PC-3 (cell line): ENCODE measurements at regions not wholly inside any gene's neighbourhood (a gene's known extent, or its start where the extent isn't known, plus 50 kb on each side); places are given as distances from the start of the nearest gene placed in this dataset.

Experiments used
- ATAC-seq: fragments of 200-7000 bp; cut with Tn5 transposase; 2 replicates; pipeline ENCODE4 v1.9.1; 2020; ENCODE audit warnings: mild to moderate bottlenecking, moderate library complexity
- BruUV-seq: library from RNA; stranded (reverse); fragments of 400-500 nt; replicated peaks from 2 replicates; lab custom pipeline; 2021; lab: Mats Ljungman, UMichigan
- CTCF ChIA-PET: fragments of 300-600 bp; sonication (Branson Sonifier 250); formaldehyde crosslinking; loops from one replicate; lab custom pipeline; 2022; ENCODE audit warnings: antibody characterized with exemption; lab: Charles Lee
- POLR2A ChIA-PET: fragments of 300-600 bp; sonication (Branson Sonifier 250); formaldehyde crosslinking; loops from one replicate; lab custom pipeline; 2022; ENCODE audit warnings: antibody characterized with exemption; ENCODE audit not compliant: unreplicated experiment; lab: Charles Lee
- DNase-seq: peaks from one replicate; pipeline ENCODE4 v3.0.0-alpha.2; 2015
- H2AFZ ChIP-seq: fragments of 300-600 bp; sonication (generic); 2 replicates; pipeline ENCODE4 v1.6.0; 2016; ENCODE audit warnings: antibody characterized with exemption, low read length
- H3F3A ChIP-seq: fragments of 300-600 bp; sonication (generic); one replicate; pipeline ENCODE4 v1.6.0; 2017; ENCODE audit warnings: antibody characterized with exemption, low read length, control low read depth, mild to moderate bottlenecking; ENCODE audit not compliant: unreplicated experiment
- H3K27ac ChIP-seq: fragments of 300-600 bp; sonication (generic); 2 replicates; pipeline ENCODE4 v1.5.1; 2016; ENCODE audit warnings: mild to moderate bottlenecking, low read length
- H3K27me3 ChIP-seq: fragments of 300-600 bp; sonication (generic); 2 replicates; pipeline ENCODE4 v1.6.1; 2016; ENCODE audit warnings: low read length, mixed read lengths
- H3K36me3 ChIP-seq: fragments of 300-600 bp; sonication (generic); 2 replicates; pipeline ENCODE4 v1.6.1; 2016; ENCODE audit warnings: low read depth, mixed run types, low read length, mixed read lengths
- H3K4me1 ChIP-seq: fragments of 300-600 bp; sonication (generic); 2 replicates; pipeline ENCODE4 v1.5.1; 2016; ENCODE audit warnings: low read length; ENCODE audit not compliant: insufficient read depth
- H3K4me2 ChIP-seq: fragments of 300-600 bp; sonication (generic); 2 replicates; pipeline ENCODE4 v1.6.0; 2016; ENCODE audit warnings: low read length
- H3K4me3 ChIP-seq: fragments of 300-600 bp; sonication (generic); 2 replicates; pipeline ENCODE4 v1.5.1; 2016; ENCODE audit warnings: mild to moderate bottlenecking, low read length, mixed read lengths
- H3K79me2 ChIP-seq: fragments of 300-600 bp; sonication (generic); 2 replicates; pipeline ENCODE4 v1.6.1; 2017; ENCODE audit warnings: low read length, mixed read lengths
- H3K9ac ChIP-seq: fragments of 300-600 bp; sonication (generic); 2 replicates; pipeline ENCODE4 v1.6.0; 2016; ENCODE audit warnings: mild to moderate bottlenecking, low read length
- H3K9me2 ChIP-seq: fragments of 300-600 bp; sonication (generic); replicated peaks from 2 replicates; pipeline ENCODE4 v1.6.1; 2016; ENCODE audit warnings: mixed run types, low read length, mixed read lengths
- H3K9me3 ChIP-seq: fragments of 300-600 bp; sonication (generic); 2 replicates; pipeline ENCODE4 v1.6.1; 2016; ENCODE audit warnings: low read length, mixed read lengths
- H4K20me1 ChIP-seq: fragments of 300-600 bp; sonication (generic); 2 replicates; pipeline ENCODE4 v1.6.1; 2016; ENCODE audit warnings: low read length, mixed read lengths
- EZH2 ChIP-seq: fragments of 300-600 bp; sonication (generic); IDR thresholded peaks from one replicate; pipeline ENCODE4 v1.6.1; 2017; ENCODE audit warnings: antibody characterized with exemption, mild to moderate bottlenecking, low read length; ENCODE audit not compliant: unreplicated experiment
- EZH2phosphoT487 ChIP-seq: fragments of 300-600 bp; sonication (generic); IDR thresholded peaks from 2 replicates; pipeline ENCODE4 v1.6.1; 2018; ENCODE audit warnings: mild to moderate bottlenecking, antibody characterized with exemption, low read length, borderline replicate concordance
- intact Hi-C: fragments of 100-400 bp; cut with micrococcal nuclease; formaldehyde crosslinking; loops from 2 replicates; pipeline ENCODE4 v1.9.0; 2023
- TF ChIP-seq, protein P1 (sequence below): fragments of 300-600 bp; sonication (generic); conservative IDR thresholded peaks from 2 replicates; pipeline ENCODE4 v1.5.1; 2017; ENCODE audit warnings: antibody characterized with exemption, low read depth, mild to moderate bottlenecking, low read length

DNA sequence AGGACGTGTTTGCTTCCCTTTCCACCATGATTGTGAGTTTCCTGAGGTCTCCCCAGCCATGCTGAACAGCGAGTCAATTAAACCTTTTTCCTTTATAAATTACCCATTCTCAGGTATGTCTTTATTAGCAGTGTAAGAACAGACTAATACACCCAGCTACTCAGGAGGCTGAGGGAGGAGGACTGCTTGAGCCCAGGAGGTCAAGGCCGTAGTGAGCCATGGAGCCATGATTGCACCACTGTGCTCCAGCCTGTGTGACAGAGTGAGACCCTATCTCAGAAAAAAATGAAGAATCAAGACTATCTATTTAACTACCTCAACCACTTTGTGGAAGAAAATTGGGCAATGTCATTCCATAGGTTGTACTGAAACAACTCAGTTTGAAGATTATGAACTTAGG, 54.6 kb upstream of the SEC16B start:
- ChIA-PET POLR2A (no interaction called here), CTCF (no interaction called here)
- no peak for DNase-seq
- BruUV-seq, result no TSS peak
- Histone ChIP-seq H2AFZ (no peak overlapping the region), H3K4me3 (no peak overlapping the region), H3K4me2 (no peak overlapping the region), H3K27ac (no peak overlapping the region), H3K9me2 (no peaks in the 10 kb centered on the region), H3K9me3 (no peaks in the 10 kb centered on the region), H4K20me1 (no peaks in the 10 kb centered on the region), H3K79me2 (no peaks in the 10 kb centered on the region), H3K9ac (no peak overlapping the region), H3K4me1 (peaks cover 4% of the 10 kb centered on the region; the same call in 1 of the 2 replicates), H3K27me3 (no peaks in the 10 kb centered on the region), H3K36me3 (no peaks in the 10 kb centered on the region), H3F3A (no peaks in the 10 kb centered on the region)
- intact Hi-C loops, result no loop called here
- ATAC-seq, result no peak
- TF ChIP-seq EZH2phosphoT487 (no peak), EZH2 (no peak)
- TF ChIP-seq, protein P1, sequence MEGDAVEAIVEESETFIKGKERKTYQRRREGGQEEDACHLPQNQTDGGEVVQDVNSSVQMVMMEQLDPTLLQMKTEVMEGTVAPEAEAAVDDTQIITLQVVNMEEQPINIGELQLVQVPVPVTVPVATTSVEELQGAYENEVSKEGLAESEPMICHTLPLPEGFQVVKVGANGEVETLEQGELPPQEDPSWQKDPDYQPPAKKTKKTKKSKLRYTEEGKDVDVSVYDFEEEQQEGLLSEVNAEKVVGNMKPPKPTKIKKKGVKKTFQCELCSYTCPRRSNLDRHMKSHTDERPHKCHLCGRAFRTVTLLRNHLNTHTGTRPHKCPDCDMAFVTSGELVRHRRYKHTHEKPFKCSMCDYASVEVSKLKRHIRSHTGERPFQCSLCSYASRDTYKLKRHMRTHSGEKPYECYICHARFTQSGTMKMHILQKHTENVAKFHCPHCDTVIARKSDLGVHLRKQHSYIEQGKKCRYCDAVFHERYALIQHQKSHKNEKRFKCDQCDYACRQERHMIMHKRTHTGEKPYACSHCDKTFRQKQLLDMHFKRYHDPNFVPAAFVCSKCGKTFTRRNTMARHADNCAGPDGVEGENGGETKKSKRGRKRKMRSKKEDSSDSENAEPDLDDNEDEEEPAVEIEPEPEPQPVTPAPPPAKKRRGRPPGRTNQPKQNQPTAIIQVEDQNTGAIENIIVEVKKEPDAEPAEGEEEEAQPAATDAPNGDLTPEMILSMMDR, result no peak

DNA sequence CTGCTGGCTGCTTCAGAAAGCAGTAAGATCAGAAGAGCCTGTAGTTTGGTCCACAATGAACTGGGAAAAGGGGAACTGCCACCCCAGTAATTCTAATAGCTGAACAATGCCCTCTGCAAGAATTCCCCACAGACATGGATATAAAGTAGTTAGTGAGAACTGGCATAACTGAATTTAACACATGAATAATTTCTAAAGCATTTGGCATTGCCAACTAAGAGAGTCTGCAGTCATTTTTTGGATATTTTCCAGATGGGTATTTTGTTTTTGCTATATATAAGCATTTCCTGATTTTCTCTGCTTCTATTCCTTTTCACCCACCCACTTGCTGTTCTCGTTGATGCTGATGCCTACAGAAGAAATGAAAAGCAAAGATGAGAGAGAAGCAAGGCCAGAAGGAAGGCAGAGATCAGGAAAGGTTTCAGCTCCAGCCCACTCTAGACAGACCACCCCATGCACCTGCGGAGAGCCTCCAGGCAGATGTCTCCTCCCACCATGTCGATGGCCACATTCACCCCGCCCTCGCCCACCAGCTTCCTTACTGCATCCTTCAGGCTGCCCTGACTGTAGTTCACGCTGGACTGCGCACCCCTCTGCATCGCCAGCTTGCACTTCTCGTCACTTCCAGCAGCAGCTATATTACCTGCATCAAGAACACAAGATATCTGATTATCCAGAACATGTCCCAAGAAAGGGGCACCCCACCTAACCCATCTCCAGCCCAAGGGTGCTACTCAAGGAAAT, 55.9 kb upstream of the SEC16B start:
- H3K36me3 ChIP-seq, result no peaks in the 10 kb centered on the region
- no peaks in the 10 kb centered on the region for H3K9me3 ChIP-seq
- no peak overlapping the region for H3K27ac ChIP-seq
- H3K9ac ChIP-seq, result no peak overlapping the region
- no peak overlapping the region for H2AFZ ChIP-seq
- no peak for ATAC-seq
- CTCF ChIA-PET, result no interaction called here
- H3K9me2 ChIP-seq, result no peaks in the 10 kb centered on the region
- no peak for DNase-seq
- POLR2A ChIA-PET, result no interaction called here
- H4K20me1 ChIP-seq, result no peaks in the 10 kb centered on the region
- no TSS peak for BruUV-seq
- peaks cover 4% of the 10 kb centered on the region; the same call in 1 of the 2 replicates for H3K4me1 ChIP-seq
- H3K79me2 ChIP-seq, result no peaks in the 10 kb centered on the region
- no peaks in the 10 kb centered on the region for H3K27me3 ChIP-seq
- H3K4me2 ChIP-seq, result no peak overlapping the region
- TF ChIP-seq, protein P1, result no peak
- no peak for TF ChIP-seq EZH2
- no peak for TF ChIP-seq EZH2phosphoT487
- H3F3A ChIP-seq, result no peaks in the 10 kb centered on the region
- no peak overlapping the region for H3K4me3 ChIP-seq
- intact Hi-C loops, result no loop called here

GRCh38 chr1:178028841-178029481, 59.1 kb upstream of the SEC16B start:
- DNase-seq, result no peak
- TF ChIP-seq EZH2, result no peak
- no peak for TF ChIP-seq EZH2phosphoT487
- TF ChIP-seq, protein P1, result no peak
- Histone ChIP-seq H3K9ac (no peak overlapping the region), H3K36me3 (no peaks in the 10 kb centered on the region), H3K27me3 (no peaks in the 10 kb centered on the region), H2AFZ (no peak overlapping the region), H3K4me1 (peaks cover 5% of the 10 kb centered on the region; the same call in 1 of the 2 replicates), H3F3A (no peaks in the 10 kb centered on the region), H3K9me2 (no peaks in the 10 kb centered on the region), H3K4me2 (no peak overlapping the region), H4K20me1 (no peaks in the 10 kb centered on the region), H3K4me3 (no peak overlapping the region), H3K9me3 (no peaks in the 10 kb centered on the region), H3K27ac (no peak overlapping the region), H3K79me2 (no peaks in the 10 kb centered on the region)
- CTCF ChIA-PET, result no interaction called here
- ATAC-seq, result no peak
- POLR2A ChIA-PET, result no interaction called here
- BruUV-seq, result no TSS peak
- intact Hi-C loops, result no loop called here
